Activated CD4-positive, alpha-beta T cell treated with anti-CD3 and anti-CD28 coated beads, Interleukin-2, amount 10 ng/mL, durations not matched to agents 7 days and 5 days (primary cell): ENCODE measurements at regions not wholly inside any gene's neighbourhood (a gene's known extent, or its start where the extent isn't known, plus 50 kb on each side); places are given as distances from the start of the nearest gene placed in this dataset.
"Not testable (repeated sequence)": the region's sequence is repeated elsewhere in the genome, so short reads cannot be mapped to it uniquely, and the experiment has no call there.

Source experiments
- CTCF ChIA-PET: fragments of 350-600 bp; sonication (Branson Sonifier 250); formaldehyde crosslinking; loops from one replicate; lab custom pipeline; 2021; ENCODE audit warnings: antibody characterized with exemption; lab: Charles Lee
- POLR2A ChIA-PET: fragments of 350-600 bp; sonication (Branson Sonifier 250); formaldehyde crosslinking; loops from one replicate; lab custom pipeline; 2021; ENCODE audit warnings: antibody characterized with exemption; lab: Charles Lee
- DNase-seq: peaks from one replicate; pipeline ENCODE4 v3.0.0-alpha.2; 2020
- H3K27ac Mint-ChIP-seq: one replicate; pipeline ENCODE4 v1.8.0; 2021; ENCODE audit warnings: mild to moderate bottlenecking, moderate library complexity, mixed read lengths
- H3K27me3 Mint-ChIP-seq: one replicate; pipeline ENCODE4 v1.8.0; 2021; ENCODE audit warnings: mixed read lengths
- H3K36me3 Mint-ChIP-seq: one replicate; pipeline ENCODE4 v1.8.0; 2021; ENCODE audit warnings: low read depth, mixed read lengths
- H3K4me1 Mint-ChIP-seq: one replicate; pipeline ENCODE4 v1.8.0; 2021; ENCODE audit warnings: mixed read lengths
- H3K4me3 Mint-ChIP-seq: one replicate; pipeline ENCODE4 v1.8.0; 2021; ENCODE audit warnings: mild to moderate bottlenecking, moderate library complexity, mixed read lengths
- H3K9me3 Mint-ChIP-seq: one replicate; pipeline ENCODE4 v1.8.0; 2021; ENCODE audit warnings: mixed read lengths

GRCh38 chr7:155948423-155948822 is 136.2 kb upstream of the SHH start:
- no peak overlapping the region for H3K4me3 Mint-ChIP-seq
- DNase-seq: no peak
- POLR2A ChIA-PET: no interaction called here

GRCh38 chr7:155947051-155947450 is 134.8 kb upstream of the SHH start:
- peaks cover 18% of the 10 kb centered on the region for H3K4me1 Mint-ChIP-seq
- H3K36me3 Mint-ChIP-seq: no peaks in the 10 kb centered on the region
- CTCF ChIA-PET: no interaction called here
- H3K9me3 Mint-ChIP-seq: peaks cover 7% of the 10 kb centered on the region
- POLR2A ChIA-PET: no interaction called here
- H3K4me3 Mint-ChIP-seq: no peak overlapping the region
- DNase-seq: no peak
- no peaks in the 10 kb centered on the region for H3K27me3 Mint-ChIP-seq
- H3K27ac Mint-ChIP-seq: no peak overlapping the region

More at GRCh38 chr7:155948423-155948822, 136.2 kb upstream of the SHH start:
- H3K27me3 Mint-ChIP-seq: no peaks in the 10 kb centered on the region
- peaks cover 10% of the 10 kb centered on the region for H3K4me1 Mint-ChIP-seq
- H3K27ac Mint-ChIP-seq: no peak overlapping the region
- no peaks in the 10 kb centered on the region for H3K36me3 Mint-ChIP-seq
- CTCF ChIA-PET: no interaction called here
- H3K9me3 Mint-ChIP-seq: peaks cover 7% of the 10 kb centered on the region

- ChIA-PET CTCF (interaction anchor here (1.2 kb wide), 1 partner anchor 37 kb away, joined by 3 read pairs; no protein-coding TSS in a partner anchor), POLR2A (no interaction called here)
- H3K36me3 Mint-ChIP-seq: no peaks in the 10 kb centered on the region
- no peak overlapping the region for H3K4me3 Mint-ChIP-seq
- DNase-seq: no peak
- peaks cover 23% of the 10 kb centered on the region for H3K4me1 Mint-ChIP-seq
- H3K27me3 Mint-ChIP-seq: no peaks in the 10 kb centered on the region
- no peak overlapping the region for H3K27ac Mint-ChIP-seq
- peaks cover 7% of the 10 kb centered on the region for H3K9me3 Mint-ChIP-seq
Observed at GRCh38 chr7:155945670-155946325, 133.5 kb upstream of the SHH start.

- no peak overlapping the region for H3K4me3 Mint-ChIP-seq
- no peak for DNase-seq
- CTCF ChIA-PET: interaction anchor here (1.1 to 1.2 kb wide), 2 partner anchors 38 to 203 kb away, joined by 3 read pairs; no protein-coding TSS in a partner anchor
- peaks cover 2% of the 10 kb centered on the region for H3K36me3 Mint-ChIP-seq
- H3K27me3 Mint-ChIP-seq: peaks cover 4% of the 10 kb centered on the region
- H3K9me3 Mint-ChIP-seq: peaks cover 11% of the 10 kb centered on the region
- H3K4me1 Mint-ChIP-seq: peaks cover 23% of the 10 kb centered on the region
- H3K27ac Mint-ChIP-seq: no peak overlapping the region
- POLR2A ChIA-PET: no interaction called here
Observed at GRCh38 chr7:155944901-155945300, 132.6 kb upstream of the SHH start.

- Mint-ChIP-seq H3K27me3 (peaks cover 4% of the 10 kb centered on the region), H3K9me3 (peaks cover 18% of the 10 kb centered on the region), H3K4me1 (peaks cover 23% of the 10 kb centered on the region), H3K27ac (no peak overlapping the region), H3K36me3 (peaks cover 2% of the 10 kb centered on the region), H3K4me3 (no peak overlapping the region)
- no peak for DNase-seq
- POLR2A ChIA-PET: no interaction called here
- CTCF ChIA-PET: no interaction called here
Observed at GRCh38 chr7:155943251-155943899, 131.1 kb upstream of the SHH start.

- peaks cover 2% of the 10 kb centered on the region for H3K36me3 Mint-ChIP-seq
- DNase-seq: no peak
- H3K27ac Mint-ChIP-seq: no peak overlapping the region
- ChIA-PET CTCF (no interaction called here), POLR2A (no interaction called here)
- peaks cover 4% of the 10 kb centered on the region for H3K27me3 Mint-ChIP-seq
- H3K4me3 Mint-ChIP-seq: no peak overlapping the region
- peaks cover 21% of the 10 kb centered on the region for H3K9me3 Mint-ChIP-seq
- peaks cover 23% of the 10 kb centered on the region for H3K4me1 Mint-ChIP-seq
Observed at GRCh38 chr7:155942226-155942950, 130.1 kb upstream of the SHH start.

- H3K4me3 Mint-ChIP-seq: no peak overlapping the region
- H3K36me3 Mint-ChIP-seq: peaks cover 2% of the 10 kb centered on the region
- CTCF ChIA-PET: no interaction called here
- no peak overlapping the region for H3K27ac Mint-ChIP-seq
- POLR2A ChIA-PET: no interaction called here
- peaks cover 21% of the 10 kb centered on the region for H3K9me3 Mint-ChIP-seq
- DNase-seq: no peak
- peaks cover 23% of the 10 kb centered on the region for H3K4me1 Mint-ChIP-seq
- peaks cover 4% of the 10 kb centered on the region for H3K27me3 Mint-ChIP-seq
Observed at GRCh38 chr7:155941688-155942087, 129.4 kb upstream of the SHH start.

- POLR2A ChIA-PET: no interaction called here
- peaks cover 4% of the 10 kb centered on the region for H3K27me3 Mint-ChIP-seq
- H3K27ac Mint-ChIP-seq: no peak overlapping the region
- DNase-seq: no peak
- CTCF ChIA-PET: no interaction called here
- H3K36me3 Mint-ChIP-seq: peaks cover 2% of the 10 kb centered on the region
- peaks cover 19% of the 10 kb centered on the region for H3K4me1 Mint-ChIP-seq
- H3K9me3 Mint-ChIP-seq: peaks cover 14% of the 10 kb centered on the region
- H3K4me3 Mint-ChIP-seq: no peak overlapping the region
Observed at GRCh38 chr7:155939350-155939749, 127.1 kb upstream of the SHH start.

- Mint-ChIP-seq H3K9me3 (peaks cover 14% of the 10 kb centered on the region), H3K36me3 (peaks cover 2% of the 10 kb centered on the region), H3K27me3 (peaks cover 4% of the 10 kb centered on the region), H3K4me1 (peaks cover 10% of the 10 kb centered on the region), H3K27ac (no peak overlapping the region), H3K4me3 (no peak overlapping the region)
- DNase-seq: no peak
- ChIA-PET POLR2A (no interaction called here), CTCF (no interaction called here)
Observed at GRCh38 chr7:155938129-155938528, 125.9 kb upstream of the SHH start.

GRCh38 chr7:155935726-155936125 is 123.5 kb upstream of the SHH start:
- DNase-seq: no peak
- CTCF ChIA-PET: no interaction called here
- H3K4me3 Mint-ChIP-seq: no peak overlapping the region
- H3K27me3 Mint-ChIP-seq: peaks cover 4% of the 10 kb centered on the region
- POLR2A ChIA-PET: no interaction called here
- peaks cover 2% of the 10 kb centered on the region for H3K36me3 Mint-ChIP-seq
- no peak overlapping the region for H3K27ac Mint-ChIP-seq
- H3K4me1 Mint-ChIP-seq: no peaks in the 10 kb centered on the region
- H3K9me3 Mint-ChIP-seq: peaks cover 14% of the 10 kb centered on the region

- ChIA-PET POLR2A (no interaction called here), CTCF (no interaction called here)
- Mint-ChIP-seq H3K4me1 (no peaks in the 10 kb centered on the region), H3K36me3 (peaks cover under 1% of the 10 kb centered on the region), H3K9me3 (peaks cover 12% of the 10 kb centered on the region), H3K27ac (no peak overlapping the region), H3K4me3 (no peak overlapping the region), H3K27me3 (peaks cover 2% of the 10 kb centered on the region)
- DNase-seq: no peak
Observed at GRCh38 chr7:155935005-155935557, 122.8 kb upstream of the SHH start.

- H3K9me3 Mint-ChIP-seq, POLR2A ChIA-PET, H3K4me1 Mint-ChIP-seq, DNase-seq, H3K36me3 Mint-ChIP-seq, H3K27me3 Mint-ChIP-seq, H3K4me3 Mint-ChIP-seq, H3K27ac Mint-ChIP-seq, CTCF ChIA-PET: not testable (repeated sequence)
Observed at GRCh38 chr7:155932324-155932723, 120.1 kb upstream of the SHH start.
